Keratinocyte (primary cell): ENCODE measurements at regions not wholly inside any gene's neighbourhood (a gene's known extent, or its start where the extent isn't known, plus 50 kb on each side); places are given as distances from the start of the nearest gene placed in this dataset.
"Not testable (repeated sequence)": the region's sequence is repeated elsewhere in the genome, so short reads cannot be mapped to it uniquely, and the experiment has no call there.

Experiments used
- CTCF ChIP-seq, 3 experiments: IDR thresholded peaks in 1 of 3; conservative IDR thresholded peaks in 1 of 3; optimal IDR thresholded peaks in 1 of 3; 2 replicates in 2 of 3; 3 replicates in 1 of 3; pipeline versions ENCODE3 to v1.5.1; 2011; ENCODE audit warnings: low read length in 3 of 3, mild to moderate bottlenecking in 3 of 3, moderate library complexity in 2 of 3, control low read depth in 1 of 3, inconsistent platforms in 1 of 3; ENCODE audit not compliant: insufficient read depth in 2 of 3; ENCODE audit errors: extremely low read depth in 1 of 3
- EZH2 ChIP-seq: IDR thresholded peaks from one replicate; pipeline ENCODE4 v1.6.1; 2012; ENCODE audit warnings: inconsistent platforms, mild to moderate bottlenecking, low read length, moderate library complexity

- TF ChIP-seq CTCF (optimal IDR thresholded peaks at IDR 0.05 in 1 of 3, IDR thresholded peaks at IDR 0.05 in 1 of 3, conservative IDR thresholded peaks at IDR 0.05 in 1 of 3; ENCODE audit: extremely low read depth in 1 of 3, insufficient read depth in 2 of 3, low read length in 3 of 3); EZH2: not testable (repeated sequence)
These were observed 133.2 kb downstream of the ATXN3L start for GRCh38 chrX:13186643-13187042.
